ENCODE measurements at regions not wholly inside any gene's neighbourhood (a gene's known extent, or its start where the extent isn't known, plus 50 kb on each side); places are given as distances from the start of the nearest gene placed in this dataset.

GRCh38 chr13:34408640-34409039 lies 533.4 kb upstream of the NBEA start:
- intact Hi-C loops (cut with micrococcal nuclease): no loop called here
- Histone ChIP-seq H2BK20ac (ENCODE audit: low read depth, low read length) (no peak overlapping the region), H3K18ac (ENCODE audit: low read depth, low read length) (no peak overlapping the region), H3K4me3 (ENCODE audit: insufficient read depth, low read depth, low read length) (no peak overlapping the region), H2AK5ac (ENCODE audit: low read depth, low read length) (no peak overlapping the region), H2BK15ac (ENCODE audit: low read depth, low read length) (no peak overlapping the region), H4K8ac (ENCODE audit: low read depth in 2 of 2, low read length in 2 of 2) (no peak overlapping the region), H2BK120ac (ENCODE audit: low read depth, low read length) (no peak overlapping the region), H3K14ac (replicated peaks; ENCODE audit: low read depth, low read length) (no peak overlapping the region), H3K27me3 (ENCODE audit: control insufficient read depth, insufficient read depth, low read length) (no peaks in the 10 kb centered on the region), H3K4ac (ENCODE audit: low read depth, low read length) (no peak overlapping the region), H2BK5ac (ENCODE audit: low read depth, low read length, poor library complexity, severe bottlenecking) (no peak overlapping the region), H3K36me3 (ENCODE audit: control insufficient read depth, insufficient read depth, low read length) (no peaks in the 10 kb centered on the region), H4K91ac (ENCODE audit: insufficient read depth, low read depth, low read length) (no peak overlapping the region), H3K9me1 (ENCODE audit: insufficient read depth, low read length) (no peaks in the 10 kb centered on the region), H3K9me3 (ENCODE audit: control insufficient read depth, insufficient read depth, low read length) (no peaks in the 10 kb centered on the region), H2AK9ac (replicated peaks; ENCODE audit: low read depth, low read length, poor library complexity) (no peak overlapping the region), H3K23ac (ENCODE audit: low read depth, low read length) (no peak overlapping the region), H3K9ac (ENCODE audit: low read depth, low read length) (no peak overlapping the region), H2AFZ (replicated peaks; ENCODE audit: low read length, poor library complexity) (no peak overlapping the region), H3K79me1 (ENCODE audit: low read depth in 1 of 2, low read length in 2 of 2) (no peaks in the 10 kb centered on the region), H3K4me1 (ENCODE audit: control insufficient read depth, insufficient read depth, low read length) (peaks cover 3% of the 10 kb centered on the region; the same call in 1 of the 2 replicates), H4K20me1 (ENCODE audit: insufficient read depth, low read length) (no peaks in the 10 kb centered on the region), H3K27ac (ENCODE audit: insufficient read depth, low read length) (no peak overlapping the region), H3K56ac (ENCODE audit: extremely low read depth, insufficient read depth, low read length) (no peak overlapping the region), H3K4me2 (ENCODE audit: low read depth, low read length) (no peak overlapping the region), H4K5ac (ENCODE audit: low read depth, low read length) (no peak overlapping the region)
- in situ Hi-C loops (cut with MboI; ENCODE audit: low sequenced_read_pairs): no loop called here
- no CpG with 5 or more reads among the region's 2 CpGs for WGBS, 2 experiments (ENCODE audit: extremely low coverage in 2 of 2, insufficient read length in 1 of 2)
- TF ChIP-seq MAZ (IDR thresholded peaks at IDR 0.05; ENCODE audit: borderline replicate concordance, low read depth, low read length) (no peak), RCOR1 (IDR thresholded peaks at IDR 0.05; ENCODE audit: insufficient replicate concordance, low read length) (no peak), RAD21 (IDR thresholded peaks at IDR 0.05; ENCODE audit: low read length) (no peak), MXI1 (IDR thresholded peaks at IDR 0.05; ENCODE audit: borderline replicate concordance, low read depth, low read length) (no peak), CEBPB (IDR thresholded peaks at IDR 0.05; ENCODE audit: low read depth, low read length) (no peak), USF2 (IDR thresholded peaks at IDR 0.05; ENCODE audit: low read depth, low read length) (no peak), FOS (IDR thresholded peaks at IDR 0.05; ENCODE audit: low read depth, low read length) (no peak), RFX5 (IDR thresholded peaks at IDR 0.05; ENCODE audit: low read depth, low read length) (no peak), BHLHE40 (IDR thresholded peaks at IDR 0.05; ENCODE audit: low read depth, low read length) (no peak), NFE2L2 (IDR thresholded peaks at IDR 0.05; ENCODE audit: low read depth, low read length) (no peak), CTCF (conservative IDR thresholded peaks at IDR 0.05; ENCODE audit: low read depth, low read length) (no peak), SMC3 (IDR thresholded peaks at IDR 0.05; ENCODE audit: low read depth, low read length) (no peak), CHD1 (IDR thresholded peaks at IDR 0.05; ENCODE audit: low read depth, low read length) (no peak), MAFK (IDR thresholded peaks at IDR 0.05; ENCODE audit: low read depth, low read length) (no peak)
- TF ChIP-seq, protein P1, sequence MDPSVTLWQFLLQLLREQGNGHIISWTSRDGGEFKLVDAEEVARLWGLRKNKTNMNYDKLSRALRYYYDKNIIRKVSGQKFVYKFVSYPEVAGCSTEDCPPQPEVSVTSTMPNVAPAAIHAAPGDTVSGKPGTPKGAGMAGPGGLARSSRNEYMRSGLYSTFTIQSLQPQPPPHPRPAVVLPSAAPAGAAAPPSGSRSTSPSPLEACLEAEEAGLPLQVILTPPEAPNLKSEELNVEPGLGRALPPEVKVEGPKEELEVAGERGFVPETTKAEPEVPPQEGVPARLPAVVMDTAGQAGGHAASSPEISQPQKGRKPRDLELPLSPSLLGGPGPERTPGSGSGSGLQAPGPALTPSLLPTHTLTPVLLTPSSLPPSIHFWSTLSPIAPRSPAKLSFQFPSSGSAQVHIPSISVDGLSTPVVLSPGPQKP (IDR thresholded peaks at IDR 0.05; ENCODE audit: borderline replicate concordance, low read depth, low read length): no peak
- ChIA-PET POLR2A (ENCODE audit: unreplicated experiment) (no interaction called here), CTCF (no interaction called here)
- ATAC-seq (ENCODE audit: low read depth): no peak
- no TSS peak for BruUV-seq (replicated peaks)
- DNase-seq: no peak
- dilution Hi-C loops (cut with HindIII; ENCODE audit: low sequenced_read_pairs, unreplicated experiment): no loop called here

All from IMR-90 (cell line).